HCT116 (cell line): ENCODE measurements at regions not wholly inside any gene's neighbourhood (a gene's known extent, or its start where the extent isn't known, plus 50 kb on each side); places are given as distances from the start of the nearest gene placed in this dataset.

Experiments
- ATAC-seq: fragments of 200-7000 bp; cut with Tn5 transposase; 2 replicates; pipeline ENCODE4 v1.9.1; 2020; ENCODE audit warnings: mild to moderate bottlenecking, moderate library complexity
- BruUV-seq: library from RNA; stranded (reverse); fragments of 400-500 nt; replicated peaks from 2 replicates; lab custom pipeline; 2021; lab: Mats Ljungman, UMichigan
- CTCF ChIA-PET: fragments of 300-600 bp; sonication (Branson Sonifier 250); formaldehyde crosslinking; loops from one replicate; lab custom pipeline; 2021; ENCODE audit warnings: antibody characterized with exemption; lab: Charles Lee
- POLR2A ChIA-PET: fragments of 300-600, 350-600 bp; sonication (Branson Sonifier 250); formaldehyde crosslinking; loops from one replicate; lab custom pipeline; 2021; ENCODE audit warnings: antibody characterized with exemption; lab: Charles Lee
- RAD21 ChIA-PET, 2 experiments: fragments of 300-600 bp; sonication (Branson Sonifier 250); formaldehyde crosslinking; loops; one replicate each; lab custom pipeline; 2023; ENCODE audit warnings: low total read pairs in 2 of 2; ENCODE audit not compliant: uncharacterized antibody in 2 of 2, unreplicated experiment in 2 of 2, low non-redundant PET in 1 of 2; lab: Charles Lee
- DNase-seq: peaks from one replicate; pipeline ENCODE4 v3.0.0-alpha.2; 2010; ENCODE audit warnings: low read depth, low spot score
- H2AFZ ChIP-seq: fragments of 200-600 bp; shearing (Covaris generic), sonication (generic); 2 replicates; pipeline ENCODE4 v1.6.1; 2017; ENCODE audit warnings: low read depth, mixed run types, mixed read lengths, antibody characterized with exemption, low read length; ENCODE audit not compliant: poor library complexity, severe bottlenecking
- H3K27ac ChIP-seq: 2 replicates; pipeline ENCODE4 v1.5.1; 2012; ENCODE audit warnings: low read depth, low read length
- H3K27me3 ChIP-seq: fragments of 200-600 bp; sonication (generic); 2 replicates; pipeline ENCODE4 v1.6.1; 2016; ENCODE audit warnings: mixed run types, low read length, mixed read lengths; ENCODE audit not compliant: insufficient read depth
- H3K36me3 ChIP-seq, 2 experiments: fragments of 200-500 bp in 1 of 2; fragments of 200-600 bp in 1 of 2; sonication (Bioruptor generic) in 1 of 2; sonication (generic) in 1 of 2; 2 replicates each; pipeline versions ENCODE4 v1.5.1 to v1.6.1; 2014 to 2016; ENCODE audit warnings: low read length in 2 of 2, inconsistent platforms in 1 of 2, mixed read lengths in 1 of 2, mixed run types in 1 of 2; ENCODE audit not compliant: insufficient read depth in 2 of 2, control insufficient read depth in 1 of 2
- H3K4me1 ChIP-seq, 2 experiments: fragments of 200-600 bp in 1 of 2; sonication (generic) in 1 of 2; 2 replicates each; pipeline versions ENCODE4 v1.5.1 to v1.6.1; 2012 to 2017; ENCODE audit warnings: low read length in 2 of 2, inconsistent platforms in 1 of 2, mild to moderate bottlenecking in 1 of 2, mixed read lengths in 1 of 2, mixed run types in 1 of 2, moderate library complexity in 1 of 2; ENCODE audit not compliant: insufficient read depth in 2 of 2, control insufficient read depth in 1 of 2
- H3K4me2 ChIP-seq: fragments of 200-600 bp; sonication (generic); 2 replicates; pipeline ENCODE4 v1.6.1; 2017; ENCODE audit warnings: mixed run types, low read length, mixed read lengths
- H3K4me3 ChIP-seq, 2 experiments: fragments of 200-600 bp in 1 of 2; sonication (generic) in 1 of 2; replicated peaks in 1 of 2; 2 replicates each; pipeline ENCODE4 v1.5.1; 2011 to 2016; ENCODE audit warnings: low read length in 2 of 2, control low read depth in 1 of 2, low read depth in 1 of 2, mild to moderate bottlenecking in 1 of 2, mixed read lengths in 1 of 2, mixed run types in 1 of 2
- H3K79me2 ChIP-seq: fragments of 200-600 bp; sonication (generic); 2 replicates; pipeline ENCODE4 v1.6.1; 2017; ENCODE audit warnings: mild to moderate bottlenecking, mixed run types, low read length, moderate library complexity, mixed read lengths; ENCODE audit not compliant: insufficient read depth
- H3K9ac ChIP-seq: fragments of 200-600 bp; sonication (generic); 2 replicates; pipeline ENCODE4 v1.6.1; 2016; ENCODE audit warnings: low read length, mixed read lengths
- H3K9me2 ChIP-seq: fragments of 200-600 bp; sonication (generic), shearing (Covaris generic); 2 replicates; pipeline ENCODE4 v1.6.1; 2017; ENCODE audit warnings: mixed run types, mild to moderate bottlenecking, moderate library complexity; ENCODE audit not compliant: insufficient read depth
- H3K9me3 ChIP-seq, 2 experiments: fragments of 200-500 bp in 1 of 2; fragments of 200-600 bp in 1 of 2; sonication (Bioruptor generic) in 1 of 2; sonication (generic) in 1 of 2; 2 replicates each; pipeline ENCODE4 v1.6.1; 2014 to 2017; ENCODE audit warnings: low read length in 2 of 2, mixed read lengths in 2 of 2, inconsistent platforms in 1 of 2, low read depth in 1 of 2, mild to moderate bottlenecking in 1 of 2, mixed run types in 1 of 2, moderate library complexity in 1 of 2; ENCODE audit not compliant: control insufficient read depth in 1 of 2, insufficient read depth in 1 of 2
- H4K20me1 ChIP-seq: fragments of 200-600 bp; sonication (generic), shearing (Covaris generic); 2 replicates; pipeline ENCODE4 v1.6.1; 2017; ENCODE audit warnings: mixed run types, mild to moderate bottlenecking, moderate library complexity; ENCODE audit not compliant: insufficient read depth
- ATF3 ChIP-seq: IDR thresholded peaks from 2 replicates; pipeline ENCODE4 v1.6.1; 2012
- CTCF ChIP-seq, 3 experiments: fragments of 200-600 bp in 1 of 3; sonication (generic) in 1 of 3; IDR thresholded peaks in 2 of 3; conservative IDR thresholded peaks in 1 of 3; 2 replicates each; pipeline ENCODE4 v1.5.1; 2012 to 2017; ENCODE audit warnings: low read depth in 2 of 3, low read length in 2 of 3, antibody characterized with exemption in 1 of 3, borderline replicate concordance in 1 of 3, control low read depth in 1 of 3, mild to moderate bottlenecking in 1 of 3, mixed read lengths in 1 of 3, mixed run types in 1 of 3, moderate library complexity in 1 of 3; ENCODE audit not compliant: insufficient read depth in 1 of 3
- EZH2 ChIP-seq: fragments of 200-600 bp; sonication (generic); IDR thresholded peaks from 2 replicates; pipeline ENCODE4 v1.6.1; 2017; ENCODE audit warnings: antibody characterized with exemption, mixed run types
- FOSL1 ChIP-seq: IDR thresholded peaks from 2 replicates; pipeline ENCODE4 v1.6.1; 2012; ENCODE audit warnings: low read depth
- JUND ChIP-seq: IDR thresholded peaks from 2 replicates; pipeline ENCODE4 v1.6.1; 2012
- POLR2A ChIP-seq: IDR thresholded peaks from 2 replicates; pipeline ENCODE4 v1.7.0; 2011; ENCODE audit warnings: borderline replicate concordance; ENCODE audit not compliant: insufficient read depth, insufficient read length; ENCODE audit errors: extremely low read depth
- RAD21 ChIP-seq: IDR thresholded peaks from 2 replicates; pipeline ENCODE4 v1.6.1; 2012; ENCODE audit warnings: low read depth, mild to moderate bottlenecking
- SIN3A ChIP-seq: IDR thresholded peaks from 2 replicates; pipeline ENCODE4 v1.6.1; 2012; ENCODE audit warnings: low read depth
- SRF ChIP-seq: IDR thresholded peaks from 2 replicates; pipeline ENCODE4 v1.6.1; 2012; ENCODE audit warnings: low read depth
- TCF7L2 ChIP-seq: IDR thresholded peaks from 2 replicates; pipeline ENCODE4 v1.7.0; 2011; ENCODE audit warnings: borderline replicate concordance, inconsistent platforms; ENCODE audit not compliant: insufficient read depth, insufficient read length; ENCODE audit errors: extremely low read depth
- ZFX ChIP-seq: fragments of 450-650 bp; IDR thresholded peaks from 2 replicates; pipeline ENCODE4 v1.6.1; 2017
- ZNF274 ChIP-seq: fragments of 200-500 bp; sonication (Bioruptor generic); IDR thresholded peaks from 2 replicates; pipeline ENCODE4 v1.6.1; 2014; ENCODE audit warnings: mild to moderate bottlenecking, low read depth, low read length, inconsistent platforms
- intact Hi-C: fragments of 100-400 bp; cut with micrococcal nuclease; formaldehyde crosslinking; loops from 2 replicates; pipeline ENCODE4 v1.10.0; 2022
- TF ChIP-seq, protein P1 (sequence below): IDR thresholded peaks from 2 replicates; pipeline ENCODE4 v1.6.1; 2012; ENCODE audit warnings: low read depth

DNA sequence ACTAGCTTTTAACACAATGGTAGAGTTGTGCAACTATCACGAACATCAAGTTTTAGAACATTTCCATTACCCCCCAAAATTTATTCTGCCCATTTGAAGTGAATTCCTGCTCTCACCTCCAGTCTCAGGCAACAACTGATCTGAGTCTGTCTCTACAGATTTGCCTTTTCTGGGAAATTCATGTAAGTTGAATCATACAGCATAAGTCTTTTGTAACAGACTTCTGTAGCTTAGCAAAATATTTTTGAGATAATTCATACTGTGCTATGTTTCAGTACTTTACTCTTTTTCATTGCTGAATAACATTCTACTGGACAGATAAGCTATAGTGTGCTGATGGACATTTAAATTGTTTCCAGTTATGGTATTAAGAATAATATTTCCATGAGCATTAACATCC lies 447.3 kb upstream of the GJE1 start:
- TF ChIP-seq JUND (no peak), FOSL1 (no peak), ATF3 (no peak), TCF7L2 (no peak), ZNF274 (no peak), CTCF (IDR thresholded peaks at IDR 0.05 in 2 of 3, conservative IDR thresholded peaks at IDR 0.05 in 1 of 3; ENCODE audit: borderline replicate concordance in 1 of 3, insufficient read depth in 1 of 3, low read depth in 2 of 3, low read length in 2 of 3) (no peak), SRF (no peak), EZH2 (no peak), SIN3A (no peak)
- intact Hi-C loops: no loop called here

DNA sequence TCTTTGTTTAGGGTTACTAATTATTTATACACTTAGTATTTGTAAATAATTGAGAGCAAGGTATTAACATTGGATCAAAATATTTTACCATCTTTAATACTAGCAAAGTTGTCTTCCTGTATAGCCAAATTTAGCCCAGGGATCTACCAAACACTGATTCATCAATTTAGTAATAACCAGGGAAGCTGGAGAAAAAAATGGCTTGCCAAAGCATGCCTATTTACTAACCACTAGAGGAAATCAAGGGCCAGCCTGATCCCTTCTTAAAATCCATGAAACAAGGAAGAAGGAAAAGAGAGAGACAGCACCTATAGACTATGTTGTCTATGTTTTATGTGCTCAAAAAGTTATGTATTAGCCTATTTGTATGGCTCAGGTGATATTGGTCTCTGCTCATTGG lies 450.3 kb upstream of the GJE1 start:
- intact Hi-C loops: no loop called here
- ATAC-seq (no peak), DNase-seq (no peak)

More for the DNA sequence above, 447.3 kb upstream of the GJE1 start:
- Histone ChIP-seq H3K36me3 (no peaks in the 10 kb centered on the region), H3K4me1 (no peaks in the 10 kb centered on the region), H3K9me2 (no peaks in the 10 kb centered on the region), H3K9me3 (no peaks in the 10 kb centered on the region), H3K27me3 (no peaks in the 10 kb centered on the region), H2AFZ (no peak overlapping the region), H3K4me2 (no peak overlapping the region), H3K4me3 (no peak overlapping the region), H3K27ac (no peak overlapping the region), H4K20me1 (no peaks in the 10 kb centered on the region), H3K9ac (no peak overlapping the region), H3K79me2 (no peaks in the 10 kb centered on the region)
- ATAC-seq: no peak
- ChIA-PET RAD21 (no interaction called here), CTCF (no interaction called here), POLR2A (no interaction called here)
- no peak for DNase-seq
- no TSS peak for BruUV-seq

More for the DNA sequence above, 450.3 kb upstream of the GJE1 start:
- no peaks in the 10 kb centered on the region for H4K20me1 ChIP-seq
- no peaks in the 10 kb centered on the region for H3K9me2 ChIP-seq
- H3K9ac ChIP-seq: no peak overlapping the region
- H3K4me3 ChIP-seq: no peak overlapping the region
- ChIA-PET RAD21 (no interaction called here), POLR2A (no interaction called here), CTCF (no interaction called here)
- no peak for TF ChIP-seq POLR2A
- TF ChIP-seq RAD21: no peak
- no peak for TF ChIP-seq EZH2
- no peak for TF ChIP-seq ZFX
- TF ChIP-seq JUND: no peak
- TF ChIP-seq, protein P1, sequence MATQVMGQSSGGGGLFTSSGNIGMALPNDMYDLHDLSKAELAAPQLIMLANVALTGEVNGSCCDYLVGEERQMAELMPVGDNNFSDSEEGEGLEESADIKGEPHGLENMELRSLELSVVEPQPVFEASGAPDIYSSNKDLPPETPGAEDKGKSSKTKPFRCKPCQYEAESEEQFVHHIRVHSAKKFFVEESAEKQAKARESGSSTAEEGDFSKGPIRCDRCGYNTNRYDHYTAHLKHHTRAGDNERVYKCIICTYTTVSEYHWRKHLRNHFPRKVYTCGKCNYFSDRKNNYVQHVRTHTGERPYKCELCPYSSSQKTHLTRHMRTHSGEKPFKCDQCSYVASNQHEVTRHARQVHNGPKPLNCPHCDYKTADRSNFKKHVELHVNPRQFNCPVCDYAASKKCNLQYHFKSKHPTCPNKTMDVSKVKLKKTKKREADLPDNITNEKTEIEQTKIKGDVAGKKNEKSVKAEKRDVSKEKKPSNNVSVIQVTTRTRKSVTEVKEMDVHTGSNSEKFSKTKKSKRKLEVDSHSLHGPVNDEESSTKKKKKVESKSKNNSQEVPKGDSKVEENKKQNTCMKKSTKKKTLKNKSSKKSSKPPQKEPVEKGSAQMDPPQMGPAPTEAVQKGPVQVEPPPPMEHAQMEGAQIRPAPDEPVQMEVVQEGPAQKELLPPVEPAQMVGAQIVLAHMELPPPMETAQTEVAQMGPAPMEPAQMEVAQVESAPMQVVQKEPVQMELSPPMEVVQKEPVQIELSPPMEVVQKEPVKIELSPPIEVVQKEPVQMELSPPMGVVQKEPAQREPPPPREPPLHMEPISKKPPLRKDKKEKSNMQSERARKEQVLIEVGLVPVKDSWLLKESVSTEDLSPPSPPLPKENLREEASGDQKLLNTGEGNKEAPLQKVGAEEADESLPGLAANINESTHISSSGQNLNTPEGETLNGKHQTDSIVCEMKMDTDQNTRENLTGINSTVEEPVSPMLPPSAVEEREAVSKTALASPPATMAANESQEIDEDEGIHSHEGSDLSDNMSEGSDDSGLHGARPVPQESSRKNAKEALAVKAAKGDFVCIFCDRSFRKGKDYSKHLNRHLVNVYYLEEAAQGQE: no peak
- H3K9me3 ChIP-seq: no peaks in the 10 kb centered on the region
- 0 out of 4 replicates have a peak, but pooled peaks cover 0 to 3% of the 10 kb centered on the region in 2 experiments for H3K4me1 ChIP-seq
- no peak overlapping the region for H3K27ac ChIP-seq
- peak overlapping the region; percentile 52 for H2AFZ ChIP-seq
- no peaks in the 10 kb centered on the region for H3K36me3 ChIP-seq
- H3K27me3 ChIP-seq: no peaks in the 10 kb centered on the region
- no peaks in the 10 kb centered on the region for H3K79me2 ChIP-seq
- BruUV-seq: no TSS peak
- no peak overlapping the region for H3K4me2 ChIP-seq
